OCI-LY7 (cell line): ENCODE measurements at regions not wholly inside any gene's neighbourhood (a gene's known extent, or its start where the extent isn't known, plus 50 kb on each side); places are given as distances from the start of the nearest gene placed in this dataset.

Experiments used
- EZH2phosphoT487 ChIP-seq: fragments of 200-600 bp; sonication (generic); IDR thresholded peaks from 2 replicates; pipeline ENCODE4 v1.6.1; 2018; ENCODE audit warnings: low read depth, borderline replicate concordance, mild to moderate bottlenecking, mixed run types, antibody characterized with exemption, low read length, moderate library complexity, mixed read lengths
- TF ChIP-seq, protein P1 (sequence below): fragments of 200-600 bp; sonication (generic); conservative IDR thresholded peaks from 2 replicates; pipeline ENCODE4 v1.5.1; 2014; ENCODE audit warnings: mild to moderate bottlenecking, antibody characterized with exemption, low read length, moderate library complexity, mixed read lengths

- TF ChIP-seq, protein P1, sequence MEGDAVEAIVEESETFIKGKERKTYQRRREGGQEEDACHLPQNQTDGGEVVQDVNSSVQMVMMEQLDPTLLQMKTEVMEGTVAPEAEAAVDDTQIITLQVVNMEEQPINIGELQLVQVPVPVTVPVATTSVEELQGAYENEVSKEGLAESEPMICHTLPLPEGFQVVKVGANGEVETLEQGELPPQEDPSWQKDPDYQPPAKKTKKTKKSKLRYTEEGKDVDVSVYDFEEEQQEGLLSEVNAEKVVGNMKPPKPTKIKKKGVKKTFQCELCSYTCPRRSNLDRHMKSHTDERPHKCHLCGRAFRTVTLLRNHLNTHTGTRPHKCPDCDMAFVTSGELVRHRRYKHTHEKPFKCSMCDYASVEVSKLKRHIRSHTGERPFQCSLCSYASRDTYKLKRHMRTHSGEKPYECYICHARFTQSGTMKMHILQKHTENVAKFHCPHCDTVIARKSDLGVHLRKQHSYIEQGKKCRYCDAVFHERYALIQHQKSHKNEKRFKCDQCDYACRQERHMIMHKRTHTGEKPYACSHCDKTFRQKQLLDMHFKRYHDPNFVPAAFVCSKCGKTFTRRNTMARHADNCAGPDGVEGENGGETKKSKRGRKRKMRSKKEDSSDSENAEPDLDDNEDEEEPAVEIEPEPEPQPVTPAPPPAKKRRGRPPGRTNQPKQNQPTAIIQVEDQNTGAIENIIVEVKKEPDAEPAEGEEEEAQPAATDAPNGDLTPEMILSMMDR: no peak
- TF ChIP-seq EZH2phosphoT487: no peak
These were observed 130.6 kb upstream of the ANKH start for GRCh38 chr5:15002173-15002572.
